Natural killer cell treated with Interleukin-12 subunit alpha and Interleukin-12 subunit beta and Interleukin-15 and Interleukin-18, amount 100 ng/mL, for 72 hours (primary cell): ENCODE measurements at regions not wholly inside any gene's neighbourhood (a gene's known extent, or its start where the extent isn't known, plus 50 kb on each side); places are given as distances from the start of the nearest gene placed in this dataset.
A peak's percentile ranks its signal among the peaks of the same experiment; 100 is the strongest.

Source experiments
- ATAC-seq, 2 donors: fragments of 150-1000 bp; cut with Tn5 transposase in 1 of 2; sonication (Bioruptor Pico), chemical (Tn5 transposase) in 1 of 2; 2 replicates each; pipeline ENCODE4 v1.10.0; 2021
- DNase-seq: peaks from one replicate; pipeline ENCODE4 v3.0.0; 2022; ENCODE audit warnings: low spot score
- H3K27ac Mint-ChIP-seq, 2 donors: 1 replicate in 1 of 2; 2 replicates in 1 of 2; pipeline ENCODE4 v1.8.0; 2022; ENCODE audit warnings: mixed read lengths in 2 of 2, mild to moderate bottlenecking in 1 of 2, moderate library complexity in 1 of 2
- H3K27me3 Mint-ChIP-seq, 2 donors: 1 replicate in 1 of 2; 2 replicates in 1 of 2; pipeline ENCODE4 v1.8.0; 2022; ENCODE audit warnings: mixed read lengths in 2 of 2
- H3K36me3 Mint-ChIP-seq: one replicate; pipeline ENCODE4 v1.8.0; 2022; ENCODE audit warnings: mixed read lengths
- H3K4me1 Mint-ChIP-seq, 2 donors: 1 replicate in 1 of 2; 2 replicates in 1 of 2; pipeline ENCODE4 v1.8.0; 2022; ENCODE audit warnings: low read depth in 2 of 2, mixed read lengths in 2 of 2, mild to moderate bottlenecking in 1 of 2
- H3K4me3 Mint-ChIP-seq: one replicate; pipeline ENCODE4 v1.8.0; 2022; ENCODE audit warnings: mixed read lengths
- H3K9me3 Mint-ChIP-seq: 2 replicates; pipeline ENCODE4 v1.8.0; 2022; ENCODE audit warnings: mixed read lengths

DNA sequence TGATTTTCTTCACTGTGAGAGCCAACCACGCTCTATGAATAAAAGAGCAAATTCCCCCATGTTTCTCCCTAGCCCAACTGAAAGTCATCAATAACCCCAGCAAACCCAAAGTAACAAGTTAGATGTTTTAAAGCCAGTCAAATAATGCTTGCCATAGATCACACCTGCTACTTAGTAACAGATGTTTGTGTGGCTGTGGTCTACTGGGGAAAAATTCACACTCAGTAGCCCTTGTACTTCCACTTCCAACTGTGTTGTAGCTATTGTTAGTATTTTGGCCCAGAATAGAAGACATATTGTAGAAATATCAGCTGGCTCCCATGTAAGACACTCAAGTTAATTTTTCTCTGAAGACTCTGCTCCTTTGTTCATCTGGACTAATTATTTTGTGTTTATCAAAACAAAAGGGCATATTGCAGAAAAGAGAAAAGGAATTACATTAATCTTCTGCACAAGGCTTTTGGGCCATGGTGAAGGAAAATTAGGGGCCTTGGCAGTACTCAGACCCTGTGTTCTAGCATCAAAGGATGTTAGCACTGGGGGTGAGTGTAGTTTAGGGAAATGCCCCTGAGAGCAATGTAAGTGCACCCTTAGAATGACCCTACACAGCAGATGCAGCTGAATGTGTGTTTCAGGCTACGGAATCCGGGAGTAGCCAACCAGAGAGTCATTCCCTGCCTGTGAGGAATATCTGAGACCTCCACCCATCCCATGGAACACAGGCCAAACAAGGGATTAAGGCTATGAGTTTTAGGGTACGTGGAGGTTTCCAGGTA lies 521.9 kb downstream of the EPHA4 start:
- DNase-seq (no peak), ATAC-seq (peak in 1 of 2 donors; percentile 36)
- Mint-ChIP-seq H3K27ac (no peak overlapping the region), H3K4me3 (no peak overlapping the region), H3K4me1 (no peaks in the 10 kb centered on the region), H3K27me3 (peaks cover 0 to 6% of the 10 kb centered on the region in 2 donors), H3K9me3 (no peaks in the 10 kb centered on the region), H3K36me3 (no peaks in the 10 kb centered on the region)

DNA sequence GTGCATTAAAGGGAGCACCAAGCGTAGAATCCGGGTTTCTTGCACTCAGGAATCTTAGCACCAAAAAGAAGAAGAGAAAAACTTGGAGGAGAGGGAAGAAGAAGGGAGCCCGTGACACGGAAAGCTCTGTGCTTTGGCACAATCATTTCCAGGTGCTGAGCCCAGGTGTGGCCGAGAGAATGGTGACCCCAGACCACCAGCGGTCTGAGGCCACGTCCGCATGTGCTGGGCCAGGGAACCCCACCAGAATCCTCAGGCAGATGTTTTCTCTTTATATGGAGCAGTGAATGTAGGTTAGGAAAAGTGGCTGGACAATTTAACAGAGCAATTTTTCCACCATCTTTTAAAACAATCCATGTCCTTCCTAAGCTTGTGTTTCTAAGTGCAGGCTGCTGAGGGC lies 520.9 kb downstream of the EPHA4 start:
- Mint-ChIP-seq H3K9me3 (no peaks in the 10 kb centered on the region), H3K27ac (no peak overlapping the region), H3K27me3 (peaks cover 0 to 6% of the 10 kb centered on the region in 2 donors), H3K4me3 (no peak overlapping the region), H3K4me1 (no peaks in the 10 kb centered on the region), H3K36me3 (no peaks in the 10 kb centered on the region)
- ATAC-seq (no peak), DNase-seq (no peak)

DNA sequence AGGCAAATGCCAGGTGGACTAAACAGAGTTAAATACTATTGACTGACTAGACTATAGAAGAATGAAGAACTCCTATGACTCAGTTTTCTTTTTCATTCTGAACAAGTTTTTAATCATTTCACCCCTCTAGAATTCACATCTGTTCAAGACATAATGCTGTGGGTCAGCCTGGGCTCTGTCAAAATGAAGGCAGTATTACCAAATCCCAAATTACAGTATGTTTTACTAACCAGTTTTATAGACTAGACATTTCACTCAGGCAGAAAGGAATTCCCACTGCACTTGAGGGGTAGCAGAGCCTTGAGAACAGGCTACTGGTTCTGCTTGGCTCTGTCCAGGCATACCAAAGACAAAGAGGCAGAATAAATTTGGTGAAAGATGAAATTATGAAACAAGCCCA lies 511.7 kb downstream of the EPHA4 start:
- DNase-seq (no peak), ATAC-seq (no peak)
- no peaks in the 10 kb centered on the region for H3K9me3 Mint-ChIP-seq
- H3K27ac Mint-ChIP-seq: no peak overlapping the region
- no peak overlapping the region for H3K4me3 Mint-ChIP-seq
- peaks cover 11% of the 10 kb centered on the region for H3K36me3 Mint-ChIP-seq
- H3K4me1 Mint-ChIP-seq: no peaks in the 10 kb centered on the region
- H3K27me3 Mint-ChIP-seq: peaks cover 10 to 32% of the 10 kb centered on the region in 2 donors

DNA sequence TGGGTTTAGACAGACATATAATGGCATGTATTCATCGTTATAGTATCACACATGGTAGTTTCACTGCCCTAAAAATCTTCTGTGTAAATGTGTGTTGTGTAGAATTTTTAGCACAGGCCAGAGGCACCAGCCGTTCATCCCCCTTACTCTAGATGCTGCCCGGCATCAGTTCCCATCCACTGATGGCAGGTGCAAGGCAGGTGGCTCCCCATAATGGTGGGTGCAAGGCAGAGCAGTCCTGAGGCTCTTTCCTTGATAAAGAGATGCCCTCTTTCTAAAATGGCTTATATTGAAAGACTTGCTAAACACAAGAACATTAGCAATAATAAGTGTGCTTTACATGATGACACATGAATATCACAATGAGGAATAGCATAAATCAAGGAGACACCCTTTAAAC lies 508.5 kb downstream of the EPHA4 start:
- Mint-ChIP-seq H3K36me3 (peaks cover 11% of the 10 kb centered on the region), H3K27me3 (peaks cover 10 to 32% of the 10 kb centered on the region in 2 donors), H3K9me3 (no peaks in the 10 kb centered on the region), H3K4me1 (no peaks in the 10 kb centered on the region), H3K4me3 (no peak overlapping the region), H3K27ac (no peak overlapping the region)
- no peak for ATAC-seq
- DNase-seq: no peak

DNA sequence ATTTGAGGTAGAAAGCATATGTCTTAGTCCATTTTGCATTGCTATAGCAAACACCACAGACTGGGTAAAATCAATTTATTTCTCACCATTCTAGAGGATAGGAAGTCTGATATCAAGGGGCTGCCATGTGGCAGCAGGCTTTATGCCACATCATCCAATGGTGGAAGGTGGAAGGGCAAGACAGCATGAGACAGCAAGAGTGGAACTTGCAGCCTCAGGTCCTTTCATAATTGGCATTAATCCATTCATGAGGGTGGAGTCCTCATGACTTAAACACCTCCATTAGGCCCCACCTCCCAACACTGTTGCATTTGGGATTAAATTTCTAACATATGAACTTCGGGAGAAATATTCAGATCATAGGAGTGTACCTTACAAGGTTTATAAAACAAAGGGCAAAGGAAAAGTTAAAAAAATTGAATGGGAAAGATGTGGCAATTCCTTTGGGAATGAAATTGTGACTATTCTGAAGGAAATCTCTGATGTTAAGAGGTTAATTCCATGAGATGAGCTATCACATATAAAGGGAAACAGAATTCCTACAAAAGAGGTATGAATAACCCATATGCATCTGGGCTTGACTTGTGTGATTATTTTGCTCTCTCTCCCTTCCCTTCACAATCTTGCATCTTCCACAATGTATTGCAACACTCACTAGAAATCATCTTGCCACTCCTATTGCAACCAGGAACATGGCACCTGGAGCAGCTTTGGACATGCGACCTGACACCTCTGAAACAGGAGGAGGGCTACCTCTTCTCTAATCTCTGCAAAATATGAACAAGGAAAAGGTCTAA lies 507.8 kb downstream of the EPHA4 start:
- Mint-ChIP-seq H3K27me3 (peaks cover 10 to 29% of the 10 kb centered on the region in 2 donors), H3K9me3 (no peaks in the 10 kb centered on the region), H3K27ac (no peak overlapping the region), H3K4me3 (no peak overlapping the region), H3K4me1 (no peaks in the 10 kb centered on the region), H3K36me3 (peaks cover 9% of the 10 kb centered on the region)
- no peak for DNase-seq
- ATAC-seq: no peak

DNA sequence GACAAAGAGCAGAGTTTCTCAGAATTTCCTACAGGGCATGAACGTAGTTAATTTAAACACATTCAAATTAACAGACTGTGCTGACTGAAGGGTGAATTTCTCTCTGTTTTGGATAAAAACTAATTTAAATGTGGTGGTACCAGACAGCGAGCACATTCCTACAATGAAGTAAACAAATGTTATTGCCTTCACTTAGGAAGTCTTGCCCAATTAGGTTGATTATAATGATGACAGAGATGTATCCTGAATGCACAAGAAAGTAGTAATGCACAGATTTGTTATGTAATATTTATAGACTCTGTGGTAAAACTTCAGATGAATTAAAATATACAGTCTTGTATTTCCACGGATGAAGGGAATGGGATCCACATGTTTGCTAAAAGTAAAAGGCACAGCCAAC lies 507.2 kb downstream of the EPHA4 start:
- no peak overlapping the region for H3K27ac Mint-ChIP-seq

DNA sequence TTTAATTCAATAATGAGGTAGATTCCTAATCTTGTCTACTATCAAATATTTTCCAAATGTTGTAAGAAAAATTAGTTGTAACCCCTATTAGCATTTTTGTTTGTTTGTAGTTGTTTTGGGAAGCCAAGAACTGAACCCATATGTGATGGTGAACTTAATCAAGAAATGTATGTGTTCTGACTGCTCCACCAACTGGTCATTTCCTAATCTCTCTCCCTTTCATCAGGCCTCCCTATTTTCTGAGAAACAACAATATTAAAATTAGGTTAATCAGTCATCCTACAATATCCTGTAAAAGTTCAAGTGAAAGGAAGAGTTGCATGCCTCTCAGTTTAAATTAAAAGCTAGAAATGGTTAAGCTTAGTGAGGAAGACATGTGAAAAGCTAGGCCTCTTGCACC lies 504.0 kb downstream of the EPHA4 start:
- Mint-ChIP-seq H3K36me3 (no peaks in the 10 kb centered on the region), H3K27me3 (no peaks in the 10 kb centered on the region)

More for the DNA sequence above, 507.2 kb downstream of the EPHA4 start:
- no peaks in the 10 kb centered on the region for H3K9me3 Mint-ChIP-seq
- ATAC-seq (no peak), DNase-seq (no peak)
- H3K36me3 Mint-ChIP-seq: peaks cover 3% of the 10 kb centered on the region
- H3K4me3 Mint-ChIP-seq: no peak overlapping the region
- peaks cover 6 to 23% of the 10 kb centered on the region in 2 donors for H3K27me3 Mint-ChIP-seq
- H3K4me1 Mint-ChIP-seq: no peaks in the 10 kb centered on the region

DNA sequence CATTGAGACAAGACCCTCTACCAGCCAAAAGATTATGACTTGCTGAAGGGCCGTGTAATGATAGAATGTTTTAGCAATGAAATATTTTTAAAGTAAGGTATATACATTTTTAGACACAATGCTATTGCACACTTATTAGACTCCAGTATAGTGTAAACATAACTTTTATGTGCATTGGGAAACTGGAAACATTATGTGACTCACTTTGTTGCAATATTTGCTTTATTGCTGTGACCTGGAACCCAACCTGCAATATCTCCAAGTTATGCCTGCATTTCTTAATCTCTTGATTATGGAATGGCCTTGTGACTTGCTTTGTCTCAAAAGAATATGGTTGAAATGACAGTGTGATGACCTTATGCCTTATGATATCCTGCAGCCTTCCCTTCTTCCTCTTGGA lies 502.0 kb downstream of the EPHA4 start:
- no peak for ATAC-seq
- Mint-ChIP-seq H3K4me3 (no peak overlapping the region), H3K27me3 (peaks cover 4 to 7% of the 10 kb centered on the region in 2 donors), H3K36me3 (no peaks in the 10 kb centered on the region), H3K27ac (no peak overlapping the region), H3K9me3 (peaks cover 6% of the 10 kb centered on the region), H3K4me1 (no peaks in the 10 kb centered on the region)
- DNase-seq: no peak

More for the DNA sequence above, 504.0 kb downstream of the EPHA4 start:
- Mint-ChIP-seq H3K27ac (no peak overlapping the region), H3K4me3 (no peak overlapping the region), H3K9me3 (peaks cover 6% of the 10 kb centered on the region), H3K4me1 (no peaks in the 10 kb centered on the region)
- ATAC-seq (no peak), DNase-seq (no peak)

DNA sequence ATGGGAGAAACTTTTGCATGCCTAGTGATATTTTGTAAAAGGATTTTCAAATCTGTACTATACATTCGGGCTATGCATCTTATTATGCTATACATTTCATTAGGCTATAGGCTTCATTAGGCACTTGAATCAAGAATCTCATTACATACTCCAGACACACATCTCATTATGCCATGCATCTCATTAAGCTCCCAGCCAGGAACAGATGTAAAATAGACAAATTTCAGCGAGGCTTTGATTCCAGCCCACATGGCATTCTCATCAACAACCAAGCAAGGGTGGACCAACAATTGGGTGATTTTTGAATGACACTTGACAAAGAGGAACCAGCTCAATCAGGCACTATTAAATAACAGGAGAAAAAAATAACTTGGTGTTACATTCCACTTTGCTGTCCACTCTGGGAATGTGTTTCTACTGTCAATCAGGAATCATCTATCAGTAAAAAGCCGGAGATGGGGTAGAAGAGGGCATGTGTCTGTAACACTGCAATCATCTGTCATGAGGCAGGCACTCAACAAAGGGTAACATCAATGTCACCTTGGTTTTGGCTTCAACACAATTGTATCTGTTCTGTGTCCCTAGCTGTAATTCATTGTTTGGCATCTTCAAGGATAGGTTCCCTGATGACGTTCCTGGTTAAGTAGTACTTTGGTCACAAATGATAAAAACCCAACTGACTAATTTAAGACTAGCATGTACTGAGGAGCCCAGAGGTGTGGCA lies 498.6 kb downstream of the EPHA4 start:
- Mint-ChIP-seq H3K4me1 (no peaks in the 10 kb centered on the region), H3K4me3 (no peak overlapping the region), H3K36me3 (no peaks in the 10 kb centered on the region), H3K27ac (no peak overlapping the region), H3K27me3 (peaks cover 4 to 9% of the 10 kb centered on the region in 2 donors), H3K9me3 (peaks cover 6% of the 10 kb centered on the region)
- ATAC-seq: no peak
- DNase-seq: no peak

DNA sequence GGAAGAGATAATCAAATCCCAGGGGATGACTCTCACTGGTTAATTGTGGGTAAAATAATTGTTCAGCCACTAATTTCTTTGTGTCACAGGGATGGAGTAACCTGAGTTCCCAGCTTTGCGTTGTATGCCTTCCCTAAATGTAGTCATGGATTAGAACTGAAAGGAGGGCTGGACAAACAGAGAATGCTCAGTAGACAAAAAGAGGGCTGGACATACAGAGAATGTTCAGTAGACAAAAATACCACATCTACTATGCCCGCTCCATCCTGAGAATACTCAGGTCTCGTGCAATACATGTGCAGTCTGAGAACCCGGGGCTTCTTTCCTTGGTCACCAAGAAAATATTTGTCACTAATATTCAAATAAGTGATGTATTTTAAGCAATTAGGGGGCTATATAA lies 497.9 kb downstream of the EPHA4 start:
- H3K36me3 Mint-ChIP-seq: no peaks in the 10 kb centered on the region
- H3K4me3 Mint-ChIP-seq: no peak overlapping the region
- no peaks in the 10 kb centered on the region for H3K4me1 Mint-ChIP-seq
- DNase-seq (no peak), ATAC-seq (no peak)
- no peak overlapping the region for H3K27ac Mint-ChIP-seq
- H3K27me3 Mint-ChIP-seq: peaks cover 5 to 13% of the 10 kb centered on the region in 2 donors
- H3K9me3 Mint-ChIP-seq: peaks cover 6% of the 10 kb centered on the region

DNA sequence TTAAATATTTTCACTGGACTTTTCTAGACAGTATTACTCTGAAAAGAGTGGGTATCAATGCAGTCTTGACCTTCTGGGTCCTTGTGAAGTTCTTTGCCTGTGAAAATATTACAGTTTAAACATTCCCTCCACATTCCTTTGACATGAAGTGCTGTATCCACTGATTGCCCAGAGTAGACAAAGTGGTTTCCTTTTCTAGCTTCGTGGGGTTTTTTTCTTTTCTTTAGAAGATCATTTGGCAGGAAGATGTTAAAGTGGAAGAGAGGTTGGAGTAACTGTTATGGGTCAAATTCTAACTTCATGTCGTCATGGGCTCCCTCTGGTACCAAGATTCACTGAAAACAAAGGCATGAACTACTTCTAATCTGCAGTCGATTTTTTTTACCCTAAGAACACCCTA lies 496.9 kb downstream of the EPHA4 start:
- Mint-ChIP-seq H3K9me3 (peaks cover 6% of the 10 kb centered on the region), H3K27ac (no peak overlapping the region)
- ATAC-seq: no peak

DNA sequence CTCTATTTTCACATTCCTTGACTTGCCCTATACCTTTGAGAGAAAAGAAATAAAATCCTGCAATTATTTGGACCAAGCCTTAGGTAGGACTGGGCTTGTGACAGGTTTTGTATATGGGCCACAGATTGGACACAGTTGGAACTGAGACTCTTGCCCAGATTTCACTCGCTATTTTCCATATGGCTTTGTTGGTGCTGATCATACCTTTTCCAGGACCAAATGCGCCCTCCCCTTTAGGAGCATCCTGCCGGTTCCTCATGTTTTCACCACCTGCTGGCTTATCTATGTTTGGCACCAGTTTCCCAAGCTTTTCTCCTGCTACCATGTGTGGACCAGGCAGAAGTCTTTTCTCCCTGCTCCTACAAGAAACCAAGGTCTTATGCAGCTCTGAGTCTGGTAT lies 494.9 kb downstream of the EPHA4 start:
- ATAC-seq: no peak
- Mint-ChIP-seq H3K4me3 (no peak overlapping the region), H3K9me3 (peaks cover 2% of the 10 kb centered on the region), H3K27me3 (peaks cover 8 to 16% of the 10 kb centered on the region in 2 donors), H3K27ac (no peak overlapping the region), H3K36me3 (no peaks in the 10 kb centered on the region), H3K4me1 (no peaks in the 10 kb centered on the region)
- DNase-seq: no peak

More for the DNA sequence above, 496.9 kb downstream of the EPHA4 start:
- Mint-ChIP-seq H3K36me3 (no peaks in the 10 kb centered on the region), H3K4me1 (no peaks in the 10 kb centered on the region), H3K4me3 (no peak overlapping the region), H3K27me3 (peaks cover 6 to 16% of the 10 kb centered on the region in 2 donors)
- DNase-seq: no peak

DNA sequence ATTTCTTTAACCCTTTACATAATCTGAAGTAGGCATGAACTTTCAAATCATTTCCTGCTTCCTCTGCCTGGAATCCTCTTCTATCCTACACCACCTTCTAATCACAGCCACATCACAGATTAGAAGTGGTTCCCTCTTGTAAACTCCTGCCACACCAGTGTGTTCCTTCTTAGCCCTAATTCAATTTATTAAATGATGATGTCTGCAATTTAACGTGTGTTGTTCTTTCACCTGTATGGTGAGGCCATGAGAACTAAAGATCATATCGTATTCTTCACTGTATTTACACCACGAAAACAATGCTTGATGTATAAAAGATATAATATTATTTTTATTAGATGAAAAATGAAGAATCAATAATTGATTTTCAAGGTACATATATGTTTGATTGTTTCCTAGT lies 494.3 kb downstream of the EPHA4 start:
- peaks cover 8 to 16% of the 10 kb centered on the region in 2 donors for H3K27me3 Mint-ChIP-seq
- H3K27ac Mint-ChIP-seq: no peak overlapping the region
- no peaks in the 10 kb centered on the region for H3K4me1 Mint-ChIP-seq
- no peak overlapping the region for H3K4me3 Mint-ChIP-seq
- DNase-seq (no peak), ATAC-seq (no peak)
- no peaks in the 10 kb centered on the region for H3K36me3 Mint-ChIP-seq
- no peaks in the 10 kb centered on the region for H3K9me3 Mint-ChIP-seq
